HG03571 (cell line): ENCODE measurements at regions not wholly inside any gene's neighbourhood (a gene's known extent, or its start where the extent isn't known, plus 50 kb on each side); places are given as distances from the start of the nearest gene placed in this dataset.
"Not testable (repeated sequence)": the region's sequence is repeated elsewhere in the genome, so short reads cannot be mapped to it uniquely, and the experiment has no call there.

ENCODE experiments used
- ATAC-seq: cut with Tn5 transposase; IDR thresholded peaks from one replicate; pipeline ENCODE4 v1.9.1; 2021; ENCODE audit not compliant: unreplicated experiment

- ATAC-seq, result no peak
These were observed 854.2 kb upstream of the ZEB2 start for GRCh38 chr2:145374165-145374564.

- not testable (repeated sequence) for ATAC-seq
These were observed 847.4 kb upstream of the ZEB2 start for GRCh38 chr2:145367334-145367733.

- no peak for ATAC-seq
These were observed 846.4 kb upstream of the ZEB2 start for GRCh38 chr2:145366341-145366740.

GRCh38 chr2:145360129-145360790 is 840.3 kb upstream of the ZEB2 start:
- ATAC-seq, result no peak

- no peak for ATAC-seq
These were observed 839.6 kb upstream of the ZEB2 start for GRCh38 chr2:145359561-145359960.

- no peak for ATAC-seq
These were observed 836.1 kb upstream of the ZEB2 start for GRCh38 chr2:145356056-145356455.

- ATAC-seq, result no peak
These were observed 832.6 kb upstream of the ZEB2 start for GRCh38 chr2:145352484-145352883.

GRCh38 chr2:145351864-145352425 is 832.0 kb upstream of the ZEB2 start:
- ATAC-seq, result no peak

GRCh38 chr2:145350011-145350410 is 830.1 kb upstream of the ZEB2 start:
- ATAC-seq, result no peak

GRCh38 chr2:145344076-145344724 is 824.3 kb upstream of the ZEB2 start:
- ATAC-seq, result no peak

- ATAC-seq, result no peak
These were observed 823.4 kb upstream of the ZEB2 start for GRCh38 chr2:145343287-145343686.

GRCh38 chr2:145341536-145341935 is 821.6 kb upstream of the ZEB2 start:
- ATAC-seq, result no peak

GRCh38 chr2:145339646-145340045 is 819.7 kb upstream of the ZEB2 start:
- no peak for ATAC-seq

GRCh38 chr2:145332210-145332898 is 812.4 kb upstream of the ZEB2 start:
- no peak for ATAC-seq

GRCh38 chr2:145329971-145330370 is 810.1 kb upstream of the ZEB2 start:
- ATAC-seq, result no peak

- ATAC-seq, result no peak
These were observed 805.6 kb upstream of the ZEB2 start for GRCh38 chr2:145325485-145325884.

- no peak for ATAC-seq
These were observed 804.8 kb upstream of the ZEB2 start for GRCh38 chr2:145324748-145325147.

GRCh38 chr2:145323512-145323911 is 803.6 kb upstream of the ZEB2 start:
- no peak for ATAC-seq

GRCh38 chr2:145321344-145321743 is 801.4 kb upstream of the ZEB2 start:
- no peak for ATAC-seq

- no peak for ATAC-seq
These were observed 796.6 kb upstream of the ZEB2 start for GRCh38 chr2:145316496-145316895.

- no peak for ATAC-seq
These were observed 795.1 kb upstream of the ZEB2 start for GRCh38 chr2:145315053-145315452.

- no peak for ATAC-seq
These were observed 794.3 kb upstream of the ZEB2 start for GRCh38 chr2:145314119-145314633.
